GM12865 (cell line): ENCODE measurements at regions not wholly inside any gene's neighbourhood (a gene's known extent, or its start where the extent isn't known, plus 50 kb on each side); places are given as distances from the start of the nearest gene placed in this dataset.

Source experiments
- DNase-seq: peaks from one replicate; pipeline ENCODE4 v3.0.0; 2010; ENCODE audit warnings: low read depth
- H3K4me3 ChIP-seq: 2 replicates; pipeline ENCODE4 v1.5.1; 2011; ENCODE audit warnings: mild to moderate bottlenecking, low read depth, low read length, control low read depth
- TF ChIP-seq, protein P1 (sequence below): IDR thresholded peaks from 2 replicates; pipeline ENCODE4 v1.5.1; 2011; ENCODE audit warnings: low read length, control low read depth, low read depth, inconsistent platforms; ENCODE audit not compliant: insufficient read depth; ENCODE audit errors: missing control alignments

DNA sequence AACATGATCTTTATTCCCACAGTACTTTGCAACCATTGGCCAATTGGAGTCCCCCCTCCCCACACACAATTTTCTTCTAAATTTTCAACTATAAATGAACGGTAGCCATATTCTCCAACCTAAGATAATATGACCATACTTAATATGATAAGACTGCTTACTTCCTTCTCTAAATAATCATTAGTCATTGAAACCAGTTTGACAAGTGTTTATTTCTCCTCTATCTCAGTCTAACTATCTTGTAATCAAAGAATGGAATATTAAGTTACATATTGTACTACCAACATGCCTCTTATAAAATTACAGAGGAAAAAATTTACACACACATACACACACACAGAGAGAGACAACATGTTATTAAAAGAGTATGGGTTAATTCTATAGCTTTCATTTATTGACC, 567.4 kb upstream of the TMPRSS15 start:
- TF ChIP-seq, protein P1, sequence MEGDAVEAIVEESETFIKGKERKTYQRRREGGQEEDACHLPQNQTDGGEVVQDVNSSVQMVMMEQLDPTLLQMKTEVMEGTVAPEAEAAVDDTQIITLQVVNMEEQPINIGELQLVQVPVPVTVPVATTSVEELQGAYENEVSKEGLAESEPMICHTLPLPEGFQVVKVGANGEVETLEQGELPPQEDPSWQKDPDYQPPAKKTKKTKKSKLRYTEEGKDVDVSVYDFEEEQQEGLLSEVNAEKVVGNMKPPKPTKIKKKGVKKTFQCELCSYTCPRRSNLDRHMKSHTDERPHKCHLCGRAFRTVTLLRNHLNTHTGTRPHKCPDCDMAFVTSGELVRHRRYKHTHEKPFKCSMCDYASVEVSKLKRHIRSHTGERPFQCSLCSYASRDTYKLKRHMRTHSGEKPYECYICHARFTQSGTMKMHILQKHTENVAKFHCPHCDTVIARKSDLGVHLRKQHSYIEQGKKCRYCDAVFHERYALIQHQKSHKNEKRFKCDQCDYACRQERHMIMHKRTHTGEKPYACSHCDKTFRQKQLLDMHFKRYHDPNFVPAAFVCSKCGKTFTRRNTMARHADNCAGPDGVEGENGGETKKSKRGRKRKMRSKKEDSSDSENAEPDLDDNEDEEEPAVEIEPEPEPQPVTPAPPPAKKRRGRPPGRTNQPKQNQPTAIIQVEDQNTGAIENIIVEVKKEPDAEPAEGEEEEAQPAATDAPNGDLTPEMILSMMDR, result no peak
- no peak for DNase-seq
- H3K4me3 ChIP-seq, result no peak overlapping the region

DNA sequence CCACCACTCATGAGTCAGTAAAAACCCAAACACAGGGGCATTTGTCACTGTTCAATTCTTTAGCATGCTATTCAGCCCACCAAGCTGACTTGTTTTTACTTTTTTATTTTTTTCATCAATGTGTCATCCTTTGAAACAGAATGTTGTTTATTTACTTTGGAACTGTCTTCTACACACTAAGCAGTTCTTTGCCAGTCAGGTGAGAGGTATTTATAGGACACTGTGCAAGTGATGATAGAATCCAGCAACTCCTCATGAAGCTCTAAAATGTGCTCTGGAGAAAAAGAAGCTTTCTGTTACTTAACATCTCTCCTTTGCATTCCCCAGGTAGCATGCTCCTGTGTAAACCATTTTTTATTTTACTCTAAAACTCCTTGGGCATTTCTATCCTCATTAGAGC, 582.0 kb upstream of the TMPRSS15 start:
- H3K4me3 ChIP-seq, result no peak overlapping the region
- TF ChIP-seq, protein P1, result no peak
- DNase-seq, result no peak

DNA sequence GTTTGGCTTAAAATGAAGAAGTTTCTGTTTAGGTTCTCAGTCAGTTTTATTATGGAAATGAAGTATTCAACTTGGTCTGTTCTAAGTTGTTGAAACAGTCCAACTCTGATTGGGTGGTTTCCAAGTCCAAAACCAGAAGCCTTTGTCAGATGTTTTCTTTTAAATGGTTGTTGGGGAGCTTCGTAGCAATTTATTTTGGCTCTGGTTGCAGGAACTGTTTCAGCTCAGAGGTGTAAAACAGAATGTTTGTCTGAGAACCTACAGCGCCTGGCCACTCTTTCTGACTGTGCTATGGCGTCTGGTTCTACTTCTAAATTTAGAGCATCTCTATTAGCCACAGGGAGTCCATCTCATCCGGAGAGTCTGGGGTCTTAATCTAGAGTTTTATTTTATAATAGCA, 582.6 kb upstream of the TMPRSS15 start:
- no peak overlapping the region for H3K4me3 ChIP-seq
- TF ChIP-seq, protein P1, result no peak
- DNase-seq, result no peak

DNA sequence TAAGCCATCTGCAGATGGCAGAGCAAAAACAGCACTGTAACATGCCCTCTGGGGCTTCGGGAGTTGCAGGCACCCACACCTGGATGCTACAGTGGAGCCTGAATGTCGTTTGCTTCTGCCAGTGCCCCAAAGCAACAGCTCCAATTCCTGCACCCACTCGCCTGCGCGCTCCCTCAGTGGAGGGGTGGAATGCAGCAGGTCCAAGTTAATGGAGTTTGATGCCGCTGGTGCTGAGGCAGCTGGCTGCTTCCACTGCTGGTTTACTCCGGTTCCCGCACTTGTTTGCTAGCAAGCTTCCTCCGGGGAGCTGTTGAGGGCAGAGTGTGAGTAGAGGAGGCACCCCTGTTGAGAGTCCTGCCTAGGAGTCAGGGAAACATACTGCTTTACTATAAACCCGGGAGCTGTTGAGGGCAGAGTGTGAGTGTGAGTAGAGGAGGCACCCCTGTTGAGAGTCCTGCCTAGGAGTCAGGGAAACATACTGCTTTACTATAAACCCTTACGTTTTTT, 584.0 kb upstream of the TMPRSS15 start:
- DNase-seq, result no peak
- no peak overlapping the region for H3K4me3 ChIP-seq
- TF ChIP-seq, protein P1, result no peak

GRCh38 chr21:18989953-18990495, 586.4 kb upstream of the TMPRSS15 start:
- DNase-seq, result no peak
- H3K4me3 ChIP-seq, result no peak overlapping the region
- TF ChIP-seq, protein P1, result no peak

- DNase-seq, result no peak
- no peak overlapping the region for H3K4me3 ChIP-seq
- TF ChIP-seq, protein P1, result no peak
Measured at GRCh38 chr21:18991846-18992245, 588.3 kb upstream of the TMPRSS15 start.

DNA sequence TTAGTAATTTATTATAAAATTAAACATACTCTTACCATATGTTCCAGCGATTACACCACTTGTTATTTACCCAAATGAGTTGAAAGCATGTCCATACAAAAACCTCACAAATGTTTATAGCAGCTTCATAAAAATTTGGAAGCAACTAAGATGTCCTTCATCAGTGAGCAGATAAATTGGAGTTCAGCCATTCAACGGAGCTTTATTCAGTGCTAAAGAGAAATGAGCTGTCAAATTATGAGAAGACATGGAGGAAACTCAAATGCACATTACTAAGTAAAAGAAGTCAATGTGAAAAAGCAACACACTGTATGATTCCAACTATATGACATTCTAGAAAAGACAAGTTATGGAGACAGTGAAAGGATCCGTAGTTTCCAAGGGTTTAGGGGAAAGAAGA, 606.7 kb upstream of the TMPRSS15 start:
- no peak for DNase-seq
- H3K4me3 ChIP-seq, result no peak overlapping the region
- TF ChIP-seq, protein P1, result no peak
